H9 (cell line): ENCODE measurements at regions not wholly inside any gene's neighbourhood (a gene's known extent, or its start where the extent isn't known, plus 50 kb on each side); places are given as distances from the start of the nearest gene placed in this dataset.

Experiments used
- DNase-seq: peaks from one replicate; pipeline ENCODE4 v3.0.0-alpha.2; 2017
- H2AFZ ChIP-seq: one replicate; pipeline ENCODE4 v1.6.1; 2013; ENCODE audit warnings: mild to moderate bottlenecking, low read length, control low read depth, moderate library complexity
- H2AK5ac ChIP-seq: 2 replicates; pipeline ENCODE4 v1.6.1; 2013; ENCODE audit warnings: low read length, control low read depth, mixed read lengths; ENCODE audit not compliant: insufficient read length
- H2BK120ac ChIP-seq: one replicate; pipeline ENCODE4 v1.6.1; 2013; ENCODE audit warnings: low read depth, mild to moderate bottlenecking, low read length, control low read depth, inconsistent platforms; ENCODE audit not compliant: poor library complexity, severe bottlenecking
- H2BK12ac ChIP-seq: 2 replicates; pipeline ENCODE4 v1.6.1; 2013; ENCODE audit warnings: low read length, control low read depth, mixed read lengths, low read depth; ENCODE audit not compliant: insufficient read length
- H2BK15ac ChIP-seq: 2 replicates; pipeline ENCODE4 v1.6.1; 2013; ENCODE audit warnings: low read depth, low read length, control low read depth
- H2BK20ac ChIP-seq: one replicate; pipeline ENCODE4 v1.6.1; 2013; ENCODE audit warnings: low read depth, mild to moderate bottlenecking, low read length, control low read depth, inconsistent platforms; ENCODE audit not compliant: poor library complexity, severe bottlenecking
- H2BK5ac ChIP-seq: 2 replicates; pipeline ENCODE4 v1.6.1; 2013; ENCODE audit warnings: low read length, control low read depth, mixed read lengths; ENCODE audit not compliant: insufficient read length
- H3K14ac ChIP-seq: 2 replicates; pipeline ENCODE4 v1.6.1; 2013; ENCODE audit warnings: low read length, control low read depth; ENCODE audit not compliant: insufficient read depth
- H3K18ac ChIP-seq: 2 replicates; pipeline ENCODE4 v1.6.1; 2013; ENCODE audit warnings: low read depth, mild to moderate bottlenecking, mixed read lengths, low read length, control low read depth; ENCODE audit not compliant: insufficient read length
- H3K23ac ChIP-seq: 2 replicates; pipeline ENCODE4 v1.6.1; 2013; ENCODE audit warnings: low read length, control low read depth, mixed read lengths, low read depth; ENCODE audit not compliant: insufficient read length
- H3K23me2 ChIP-seq: 2 replicates; pipeline ENCODE4 v1.6.1; 2013; ENCODE audit warnings: low read depth, mild to moderate bottlenecking, mixed read lengths, low read length, control low read depth; ENCODE audit not compliant: insufficient read length, poor library complexity, severe bottlenecking
- H3K27ac ChIP-seq: 2 replicates; pipeline ENCODE4 v1.5.1; 2013; ENCODE audit warnings: low read length, control low read depth, mixed read lengths, low read depth; ENCODE audit not compliant: insufficient read length
- H3K27me3 ChIP-seq: 2 replicates; pipeline ENCODE4 v1.6.1; 2013; ENCODE audit warnings: low read length, control low read depth, inconsistent platforms; ENCODE audit not compliant: insufficient read depth
- H3K4ac ChIP-seq: 2 replicates; pipeline ENCODE4 v1.6.1; 2013; ENCODE audit warnings: low read depth, mild to moderate bottlenecking, control low read depth, inconsistent platforms, low read length, moderate library complexity
- H3K4me1 ChIP-seq: 2 replicates; pipeline ENCODE4 v1.6.1; 2013; ENCODE audit warnings: low read length, control low read depth, inconsistent platforms; ENCODE audit not compliant: insufficient read depth
- H3K4me2 ChIP-seq: 2 replicates; pipeline ENCODE4 v1.6.1; 2013; ENCODE audit warnings: low read length, control low read depth, mixed read lengths; ENCODE audit not compliant: insufficient read length, insufficient read depth
- H3K56ac ChIP-seq: 2 replicates; pipeline ENCODE4 v1.6.1; 2013; ENCODE audit warnings: low read depth, mild to moderate bottlenecking, mixed read lengths, low read length, control low read depth; ENCODE audit not compliant: insufficient read length
- H3K79me1 ChIP-seq: 2 replicates; pipeline ENCODE4 v1.6.1; 2013; ENCODE audit warnings: low read depth, mild to moderate bottlenecking, moderate library complexity, low read length, control low read depth, inconsistent platforms; ENCODE audit not compliant: insufficient read depth, poor library complexity, severe bottlenecking
- H3K79me2 ChIP-seq: 2 replicates; pipeline ENCODE4 v1.6.1; 2013; ENCODE audit warnings: low read length, control low read depth, inconsistent platforms; ENCODE audit not compliant: insufficient read depth
- H3K9ac ChIP-seq: 2 replicates; pipeline ENCODE4 v1.6.1; 2013; ENCODE audit warnings: low read length, control low read depth, mixed read lengths; ENCODE audit not compliant: insufficient read length; ENCODE audit errors: extremely low read depth
- H3K9me3 ChIP-seq: one replicate; pipeline ENCODE4 v1.6.1; 2013; ENCODE audit warnings: low read depth, low read length, inconsistent platforms; ENCODE audit not compliant: control insufficient read depth
- H3T11ph ChIP-seq: one replicate; pipeline ENCODE4 v1.6.1; 2013; ENCODE audit warnings: mild to moderate bottlenecking, low read length, control low read depth, inconsistent platforms
- H4K20me1 ChIP-seq: one replicate; pipeline ENCODE4 v1.6.1; 2013; ENCODE audit not compliant: control insufficient read depth, insufficient read length, insufficient read depth
- H4K5ac ChIP-seq: 2 replicates; pipeline ENCODE4 v1.6.1; 2013; ENCODE audit warnings: low read depth, mild to moderate bottlenecking, mixed read lengths, low read length, control low read depth; ENCODE audit not compliant: insufficient read length
- H4K8ac ChIP-seq: replicated peaks from 2 replicates; pipeline ENCODE4 v1.6.1; 2013; ENCODE audit warnings: low read length, control low read depth, mixed read lengths, low read depth; ENCODE audit not compliant: insufficient read length
- H4K91ac ChIP-seq: 2 replicates; pipeline ENCODE4 v1.6.1; 2013; ENCODE audit warnings: low read depth, mild to moderate bottlenecking, moderate library complexity, mixed read lengths, low read length, control low read depth; ENCODE audit not compliant: insufficient read length
- H3K27ac Mint-ChIP-seq, 3 experiments: 2 replicates in 2 of 3; 3 replicates in 1 of 3; pipeline ENCODE4 v1.8.0; 2020 to 2021; ENCODE audit warnings: mixed read lengths in 3 of 3, mild to moderate bottlenecking in 1 of 3, moderate library complexity in 1 of 3
- H3K27me3 Mint-ChIP-seq: 2 replicates; pipeline ENCODE4 v1.8.0; 2021; ENCODE audit warnings: low read depth, mild to moderate bottlenecking, moderate library complexity, mixed read lengths
- H3K36me3 Mint-ChIP-seq, 3 experiments: 2 replicates in 2 of 3; 3 replicates in 1 of 3; pipeline ENCODE4 v1.8.0; 2020 to 2021; ENCODE audit warnings: low read depth in 3 of 3, mixed read lengths in 3 of 3; ENCODE audit not compliant: insufficient read depth in 1 of 3
- H3K4me1 Mint-ChIP-seq, 2 experiments: 2 replicates each; pipeline ENCODE4 v1.8.0; 2020; ENCODE audit warnings: mixed read lengths in 2 of 2
- H3K4me3 Mint-ChIP-seq, 2 experiments: 2 replicates in 1 of 2; 3 replicates in 1 of 2; pipeline ENCODE4 v1.8.0; 2020 to 2021; ENCODE audit warnings: mild to moderate bottlenecking in 2 of 2, mixed read lengths in 2 of 2, moderate library complexity in 1 of 2
- H3K9me3 Mint-ChIP-seq, 2 experiments: 2 replicates in 1 of 2; 3 replicates in 1 of 2; pipeline ENCODE4 v1.8.0; 2020; ENCODE audit warnings: mild to moderate bottlenecking in 2 of 2, mixed read lengths in 2 of 2, moderate library complexity in 1 of 2
- WGBS: extraction: QIAGEN DNeasy Blood & Tissue Kit; methylation state at CpG from one replicate; pipeline ENCODE4 v1.1.7; 2013; ENCODE audit warnings: missing lambda C conversion rate, low lambda C conversion rate, mixed read lengths; ENCODE audit not compliant: insufficient read length; ENCODE audit errors: extremely low coverage; 5-methylcytosine and 5-hydroxymethylcytosine counted together
- TF ChIP-seq, protein P1 (sequence below): fragments of 200-600 bp; sonication (generic); conservative IDR thresholded peaks from 3 replicates; pipeline ENCODE4 v1.8.0; 2021; ENCODE audit warnings: antibody characterized with exemption, mild to moderate bottlenecking

DNA sequence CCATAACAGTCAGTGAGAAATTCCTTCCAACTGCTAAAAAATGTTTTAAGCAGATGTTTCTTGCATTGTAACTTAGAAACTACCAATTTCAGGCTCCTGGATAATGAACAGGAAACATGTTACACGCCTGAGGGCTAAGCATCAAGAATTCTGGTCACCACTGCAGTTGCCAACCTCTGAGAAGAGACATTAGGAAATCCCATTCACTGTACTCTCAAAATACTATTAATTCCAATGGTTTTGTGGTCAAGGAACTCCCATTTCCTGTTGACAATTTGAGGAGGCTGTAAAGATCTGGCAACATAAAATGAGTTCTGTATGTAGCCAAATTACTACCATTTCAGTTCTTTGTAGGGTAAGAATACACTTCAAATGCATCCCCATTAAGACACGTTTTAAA lies 456.0 kb upstream of the MEF2C start:
- no peak overlapping the region for H4K5ac ChIP-seq
- Mint-ChIP-seq H3K9me3 (no peaks in the 10 kb centered on the region), H3K4me1 (peaks cover 9% of the 10 kb centered on the region in 2 experiments), H3K27me3 (no peaks in the 10 kb centered on the region), H3K27ac (no peak overlapping the region), H3K36me3 (no peaks in the 10 kb centered on the region), H3K4me3 (no peak overlapping the region)
- no peaks in the 10 kb centered on the region for H3K79me1 ChIP-seq
- H2BK120ac ChIP-seq = no peak overlapping the region
- H2AK5ac ChIP-seq = no peak overlapping the region
- H2BK15ac ChIP-seq = no peak overlapping the region
- no peaks in the 10 kb centered on the region; the same call in 1 of the 2 replicates for H3K4me1 ChIP-seq
- no peak overlapping the region for H2BK5ac ChIP-seq
- no peaks in the 10 kb centered on the region for H3K79me2 ChIP-seq
- H3K18ac ChIP-seq = no peak overlapping the region
- no peak overlapping the region for H2BK20ac ChIP-seq
- H3K9ac ChIP-seq = no peak overlapping the region
- no peak overlapping the region for H3K56ac ChIP-seq
- H3K4me2 ChIP-seq = no peak overlapping the region
- TF ChIP-seq, protein P1, sequence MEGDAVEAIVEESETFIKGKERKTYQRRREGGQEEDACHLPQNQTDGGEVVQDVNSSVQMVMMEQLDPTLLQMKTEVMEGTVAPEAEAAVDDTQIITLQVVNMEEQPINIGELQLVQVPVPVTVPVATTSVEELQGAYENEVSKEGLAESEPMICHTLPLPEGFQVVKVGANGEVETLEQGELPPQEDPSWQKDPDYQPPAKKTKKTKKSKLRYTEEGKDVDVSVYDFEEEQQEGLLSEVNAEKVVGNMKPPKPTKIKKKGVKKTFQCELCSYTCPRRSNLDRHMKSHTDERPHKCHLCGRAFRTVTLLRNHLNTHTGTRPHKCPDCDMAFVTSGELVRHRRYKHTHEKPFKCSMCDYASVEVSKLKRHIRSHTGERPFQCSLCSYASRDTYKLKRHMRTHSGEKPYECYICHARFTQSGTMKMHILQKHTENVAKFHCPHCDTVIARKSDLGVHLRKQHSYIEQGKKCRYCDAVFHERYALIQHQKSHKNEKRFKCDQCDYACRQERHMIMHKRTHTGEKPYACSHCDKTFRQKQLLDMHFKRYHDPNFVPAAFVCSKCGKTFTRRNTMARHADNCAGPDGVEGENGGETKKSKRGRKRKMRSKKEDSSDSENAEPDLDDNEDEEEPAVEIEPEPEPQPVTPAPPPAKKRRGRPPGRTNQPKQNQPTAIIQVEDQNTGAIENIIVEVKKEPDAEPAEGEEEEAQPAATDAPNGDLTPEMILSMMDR = no peak
- no peak overlapping the region for H4K8ac ChIP-seq
- no peaks in the 10 kb centered on the region for H4K20me1 ChIP-seq
- no peak overlapping the region for H3K23ac ChIP-seq
- no peaks in the 10 kb centered on the region for H3K27me3 ChIP-seq
- DNase-seq = no peak
- H3K27ac ChIP-seq = no peak overlapping the region
- H3T11ph ChIP-seq = no peak overlapping the region
- no peaks in the 10 kb centered on the region for H3K23me2 ChIP-seq
- WGBS = no CpG with 5 or more reads among the region's 2 CpGs
- no peak overlapping the region for H2AFZ ChIP-seq
- H3K4ac ChIP-seq = no peak overlapping the region
- H4K91ac ChIP-seq = no peak overlapping the region
- no peaks in the 10 kb centered on the region for H3K9me3 ChIP-seq
- H3K14ac ChIP-seq = no peak overlapping the region
- no peak overlapping the region for H2BK12ac ChIP-seq
